GM20000 (cell line): ENCODE measurements at regions not wholly inside any gene's neighbourhood (a gene's known extent, or its start where the extent isn't known, plus 50 kb on each side); places are given as distances from the start of the nearest gene placed in this dataset.
"Not testable (repeated sequence)": the region's sequence is repeated elsewhere in the genome, so short reads cannot be mapped to it uniquely, and the experiment has no call there.

Experiments used
- DNase-seq: peaks from one replicate; pipeline ENCODE4 v3.0.0; 2012; ENCODE audit warnings: low spot score
- TF ChIP-seq, protein P1 (sequence below): IDR thresholded peaks from 2 replicates; pipeline ENCODE4 v1.5.1; 2012; ENCODE audit warnings: mild to moderate bottlenecking, control low read depth; ENCODE audit errors: extremely low read depth, missing control alignments

DNA sequence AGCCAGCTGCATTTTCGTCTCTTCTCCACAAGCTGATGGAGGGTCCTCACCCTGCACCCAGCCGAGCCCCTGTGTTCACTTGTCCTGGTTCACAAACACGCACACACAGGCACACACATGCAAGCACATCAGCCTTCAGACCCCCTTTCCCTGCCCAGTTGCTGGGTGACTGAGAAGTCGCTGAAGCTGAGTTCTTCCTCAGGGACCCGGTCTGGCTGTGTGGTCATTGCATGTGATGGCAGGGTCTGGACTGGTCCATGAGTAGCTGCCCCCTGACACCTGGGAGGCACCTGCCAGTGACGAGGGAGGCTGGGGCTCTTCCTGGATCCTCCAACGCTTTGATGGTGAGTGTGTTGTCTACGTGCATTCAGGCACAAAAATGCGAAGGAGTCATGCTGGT, 546.1 kb upstream of the SALL3 start:
- no peak for DNase-seq
- TF ChIP-seq, protein P1, sequence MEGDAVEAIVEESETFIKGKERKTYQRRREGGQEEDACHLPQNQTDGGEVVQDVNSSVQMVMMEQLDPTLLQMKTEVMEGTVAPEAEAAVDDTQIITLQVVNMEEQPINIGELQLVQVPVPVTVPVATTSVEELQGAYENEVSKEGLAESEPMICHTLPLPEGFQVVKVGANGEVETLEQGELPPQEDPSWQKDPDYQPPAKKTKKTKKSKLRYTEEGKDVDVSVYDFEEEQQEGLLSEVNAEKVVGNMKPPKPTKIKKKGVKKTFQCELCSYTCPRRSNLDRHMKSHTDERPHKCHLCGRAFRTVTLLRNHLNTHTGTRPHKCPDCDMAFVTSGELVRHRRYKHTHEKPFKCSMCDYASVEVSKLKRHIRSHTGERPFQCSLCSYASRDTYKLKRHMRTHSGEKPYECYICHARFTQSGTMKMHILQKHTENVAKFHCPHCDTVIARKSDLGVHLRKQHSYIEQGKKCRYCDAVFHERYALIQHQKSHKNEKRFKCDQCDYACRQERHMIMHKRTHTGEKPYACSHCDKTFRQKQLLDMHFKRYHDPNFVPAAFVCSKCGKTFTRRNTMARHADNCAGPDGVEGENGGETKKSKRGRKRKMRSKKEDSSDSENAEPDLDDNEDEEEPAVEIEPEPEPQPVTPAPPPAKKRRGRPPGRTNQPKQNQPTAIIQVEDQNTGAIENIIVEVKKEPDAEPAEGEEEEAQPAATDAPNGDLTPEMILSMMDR = no peak

DNA sequence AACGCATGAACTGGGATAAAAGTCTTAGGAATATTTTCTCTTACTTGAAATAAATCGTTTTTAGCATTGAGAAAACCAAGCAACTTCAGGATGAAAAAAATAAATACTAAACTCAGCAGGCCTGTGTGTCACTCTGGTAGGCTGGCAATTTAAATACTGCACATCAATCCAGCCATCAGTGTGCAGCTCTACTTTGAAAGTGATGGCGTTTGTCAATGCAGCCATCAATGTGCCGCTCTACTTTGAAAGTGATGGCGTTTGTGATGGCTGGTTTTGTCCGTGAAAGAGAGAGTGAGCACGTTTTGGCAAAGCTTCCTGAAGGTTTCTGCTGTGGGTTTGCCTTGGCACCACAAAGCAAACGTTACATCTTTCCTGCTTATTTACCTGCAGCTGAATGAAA, 543.5 kb upstream of the SALL3 start:
- TF ChIP-seq, protein P1 = no peak

DNA sequence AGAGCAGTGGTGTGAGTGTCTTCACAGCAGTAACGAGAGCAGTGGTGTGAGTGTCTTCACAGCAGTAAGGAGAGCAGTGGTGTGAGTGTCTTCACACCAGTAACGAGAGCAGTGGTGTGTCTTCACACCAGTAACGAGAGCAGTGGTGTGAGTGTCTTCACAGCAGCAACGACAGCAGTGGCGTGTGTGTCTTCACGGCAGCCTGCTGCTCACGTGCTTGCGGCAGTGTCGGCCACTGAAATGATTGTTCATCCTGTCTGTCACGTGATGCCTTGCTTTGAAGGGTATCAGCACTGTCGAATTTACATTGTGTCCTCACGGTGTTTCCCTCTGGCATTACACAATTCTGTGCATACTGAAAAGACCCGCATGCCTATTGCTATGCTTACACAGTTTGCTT, 541.4 kb upstream of the SALL3 start:
- not testable (repeated sequence) for DNase-seq

More for the DNA sequence above, 543.5 kb upstream of the SALL3 start:
- no peak for DNase-seq

DNA sequence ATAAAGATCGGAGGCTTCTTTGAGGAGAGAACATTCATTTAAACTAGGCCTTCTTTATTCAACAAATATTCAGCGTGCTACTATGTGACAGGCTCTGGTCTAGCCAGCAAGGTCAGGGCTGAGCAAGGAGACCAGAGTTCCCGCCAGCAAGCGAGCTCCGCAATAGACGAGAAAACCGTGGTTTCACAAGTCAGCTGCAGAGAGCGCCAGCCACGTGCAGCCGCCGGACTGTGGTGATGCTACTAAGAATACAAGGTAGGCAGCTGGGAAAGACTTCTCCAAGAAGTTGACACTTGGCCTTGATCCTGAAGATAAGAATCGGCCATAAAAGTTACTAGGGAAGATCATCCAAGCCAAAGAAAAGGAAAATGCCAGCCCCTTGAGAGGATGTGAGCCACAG, 533.7 kb upstream of the SALL3 start:
- TF ChIP-seq, protein P1 = no peak
- DNase-seq = no peak

DNA sequence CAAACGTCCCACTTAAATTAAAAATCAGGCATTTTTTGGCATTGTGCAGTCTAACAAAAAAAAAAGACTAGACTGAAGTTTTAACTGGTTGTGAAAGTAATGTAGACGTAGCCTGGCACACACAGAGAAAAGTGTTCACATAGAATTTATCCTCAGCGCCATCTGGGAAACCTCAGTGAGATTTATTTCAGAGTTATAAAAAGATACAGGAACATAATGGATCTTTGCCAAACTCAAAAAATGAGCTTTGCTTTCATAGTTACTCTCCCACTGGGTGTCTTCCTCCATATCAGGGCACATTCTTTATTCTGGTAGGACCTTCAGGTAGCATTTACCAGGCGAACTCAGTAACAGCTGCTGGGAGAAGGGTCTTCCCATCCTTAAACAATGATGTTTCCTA, 532.4 kb upstream of the SALL3 start:
- no peak for DNase-seq
- TF ChIP-seq, protein P1 = no peak

DNA sequence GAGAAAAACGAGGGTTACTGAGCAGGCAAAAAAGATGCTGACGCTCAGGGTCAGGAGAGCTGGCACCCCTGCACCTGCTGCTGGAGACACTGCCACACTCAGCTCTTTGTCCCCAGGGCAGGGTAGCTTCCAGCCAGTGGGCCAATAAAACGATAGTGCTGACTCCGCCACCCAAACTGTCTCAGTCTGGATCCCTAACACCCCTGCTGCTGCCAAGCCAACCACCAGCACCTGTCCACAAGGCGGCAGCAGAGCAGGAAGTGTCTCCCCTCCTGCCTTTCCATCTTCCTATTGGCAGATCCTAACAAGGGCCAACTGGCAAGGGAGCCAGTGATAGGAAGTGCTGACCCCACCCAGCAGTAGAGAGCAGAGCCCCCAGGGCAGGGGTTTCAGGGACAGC, 531.5 kb upstream of the SALL3 start:
- no peak for DNase-seq
- TF ChIP-seq, protein P1 = no peak

DNA sequence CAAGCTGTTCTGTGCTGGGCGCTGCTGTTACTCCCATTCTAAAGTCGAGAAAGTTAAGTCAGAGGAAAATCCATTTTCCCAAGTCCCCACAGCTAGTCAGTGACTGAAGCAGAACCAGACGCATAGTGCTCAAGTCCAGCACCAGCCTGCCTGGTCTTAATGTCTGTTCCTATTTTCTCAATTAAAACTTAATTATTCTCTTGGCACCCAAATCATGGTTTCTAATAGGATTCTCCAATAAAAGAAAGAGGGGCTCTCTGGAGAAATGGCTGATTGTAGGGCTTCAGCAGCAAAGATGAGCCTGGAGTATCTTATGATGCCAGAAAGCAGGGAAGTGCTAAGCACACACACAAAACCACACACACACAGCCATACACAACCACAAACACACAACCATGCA, 531.0 kb upstream of the SALL3 start:
- TF ChIP-seq, protein P1 = no peak
- no peak for DNase-seq

DNA sequence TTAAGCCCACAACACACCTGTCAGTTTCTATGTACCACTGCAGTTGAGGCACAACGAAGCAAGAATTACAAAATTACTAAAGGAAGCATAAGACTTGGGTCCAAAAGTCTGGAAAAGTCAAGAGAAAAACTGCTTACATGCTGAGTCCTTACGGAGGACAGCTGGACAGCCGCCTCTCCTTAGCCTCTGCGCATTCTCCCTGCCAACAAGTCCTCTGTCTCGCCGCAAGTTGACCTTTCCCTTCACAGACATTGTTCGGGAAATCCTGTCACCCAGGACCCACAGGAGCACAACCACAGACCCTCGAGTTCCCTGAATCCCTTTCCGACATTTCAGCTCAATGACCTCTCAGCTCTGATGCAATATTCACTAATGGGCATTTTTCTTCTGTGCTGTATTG, 525.4 kb upstream of the SALL3 start:
- no peak for DNase-seq
- TF ChIP-seq, protein P1 = no peak
